Endometrium (tissue), 2 donors: ENCODE measurements at regions not wholly inside any gene's neighbourhood (a gene's known extent, or its start where the extent isn't known, plus 50 kb on each side); places are given as distances from the start of the nearest gene placed in this dataset.
A peak's percentile ranks its signal among the peaks of the same experiment; 100 is the strongest.
"Not testable (repeated sequence)": the region's sequence is repeated elsewhere in the genome, so short reads cannot be mapped to it uniquely, and the experiment has no call there.

Experiments
- FAIRE-seq: peaks from 2 replicates; lab custom pipeline; 2012; peaks lifted over from hg19 to GRCh38; lab: Jason Lieb, UNC
- donor health status: control.
- donor health status: control.

DNA sequence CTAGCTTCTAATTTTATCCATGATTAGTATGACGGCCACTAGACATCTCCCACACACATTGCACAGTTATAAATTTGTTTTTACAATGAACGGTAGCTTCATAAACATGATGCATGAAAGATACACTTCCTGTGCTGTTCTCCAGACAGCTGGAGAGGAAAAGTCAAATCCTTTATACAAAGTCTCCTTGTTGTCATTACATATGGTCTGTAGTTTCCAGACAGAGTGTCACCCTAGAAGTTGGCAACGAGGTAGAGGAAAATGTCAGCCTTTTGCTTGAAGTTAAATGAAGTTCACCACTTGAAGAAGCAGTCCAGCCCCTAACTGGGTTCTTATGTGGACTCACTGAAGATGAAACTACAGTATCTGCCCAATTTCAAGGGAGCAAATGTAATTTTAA is 253.0 kb upstream of the P2RY1 start:
- FAIRE-seq: no peak

DNA sequence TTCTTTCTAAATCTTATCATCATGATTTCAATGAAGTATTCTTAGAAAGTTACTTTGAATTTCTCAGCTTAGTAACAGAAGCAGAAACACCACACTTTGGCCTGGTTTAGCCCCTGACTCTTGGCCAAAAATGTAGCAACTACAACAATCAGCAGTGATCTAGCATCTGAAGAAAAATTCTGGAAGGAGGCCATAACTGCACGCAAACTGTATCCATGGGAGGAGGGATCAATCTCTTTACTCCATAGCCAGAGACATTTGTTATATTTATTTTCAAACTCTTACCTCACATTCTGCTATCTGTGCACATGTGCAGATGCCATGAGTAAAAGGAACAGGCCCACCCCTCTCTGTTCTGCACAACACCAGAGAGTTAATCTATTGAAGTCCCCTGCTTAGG is 251.0 kb upstream of the P2RY1 start:
- no peak for FAIRE-seq

DNA sequence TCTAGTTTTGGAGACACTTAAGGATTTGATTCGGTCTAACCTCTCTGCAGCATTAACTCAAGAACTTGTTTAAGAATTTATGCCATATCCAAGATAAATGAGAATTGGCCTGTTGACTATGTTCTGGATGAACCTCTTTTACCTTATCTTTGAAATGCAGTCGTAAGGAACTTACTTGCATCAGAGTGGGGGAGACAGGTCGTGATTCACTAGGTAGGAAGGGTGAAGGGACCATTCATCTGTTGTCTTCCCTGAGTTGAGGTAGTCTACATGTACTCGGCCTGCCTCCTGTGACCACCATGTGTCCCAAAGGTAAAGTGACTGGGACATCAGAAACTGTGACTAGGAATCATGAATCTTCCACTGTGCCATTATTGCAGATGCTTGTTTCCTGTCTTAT is 248.0 kb upstream of the P2RY1 start:
- FAIRE-seq: no peak

DNA sequence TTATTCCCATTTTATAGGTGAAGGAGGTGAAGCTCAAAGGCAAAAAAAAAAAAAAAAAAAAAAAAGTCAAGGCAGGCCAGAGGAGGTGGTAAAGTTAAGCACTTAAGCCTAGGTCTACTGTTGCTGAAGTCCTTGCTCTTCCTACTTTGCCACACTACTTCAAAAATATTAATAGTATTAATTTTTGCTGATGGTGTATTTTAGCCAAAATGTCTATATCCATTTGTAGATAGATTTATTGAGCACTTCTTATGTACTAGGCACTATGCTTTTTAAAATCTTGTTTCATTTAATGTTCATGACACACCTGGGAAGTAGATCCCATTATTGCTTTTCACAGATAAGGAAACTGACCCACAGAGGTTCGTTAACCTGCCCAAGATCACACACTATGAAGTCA is 247.1 kb upstream of the P2RY1 start:
- FAIRE-seq: no peak

DNA sequence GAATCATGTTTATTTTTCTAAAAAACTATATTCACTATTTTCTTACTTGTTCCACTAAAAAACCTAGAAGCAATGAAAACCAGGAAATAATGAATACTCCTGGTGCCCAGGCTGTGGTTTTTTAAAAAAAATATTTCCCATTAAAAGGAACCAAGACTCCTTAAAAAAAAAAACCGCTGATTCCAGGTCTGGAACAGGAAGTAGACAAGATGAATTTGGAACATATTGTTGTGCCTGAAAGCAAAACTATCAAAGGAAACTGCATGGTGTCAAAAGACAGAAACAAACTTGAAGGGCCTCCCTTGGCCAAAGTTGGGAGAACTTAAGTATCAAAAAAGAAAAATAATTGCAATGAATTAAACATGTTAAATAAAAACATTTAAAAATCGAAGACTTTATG is 245.3 kb upstream of the P2RY1 start:
- peak; percentile 48 for FAIRE-seq

DNA sequence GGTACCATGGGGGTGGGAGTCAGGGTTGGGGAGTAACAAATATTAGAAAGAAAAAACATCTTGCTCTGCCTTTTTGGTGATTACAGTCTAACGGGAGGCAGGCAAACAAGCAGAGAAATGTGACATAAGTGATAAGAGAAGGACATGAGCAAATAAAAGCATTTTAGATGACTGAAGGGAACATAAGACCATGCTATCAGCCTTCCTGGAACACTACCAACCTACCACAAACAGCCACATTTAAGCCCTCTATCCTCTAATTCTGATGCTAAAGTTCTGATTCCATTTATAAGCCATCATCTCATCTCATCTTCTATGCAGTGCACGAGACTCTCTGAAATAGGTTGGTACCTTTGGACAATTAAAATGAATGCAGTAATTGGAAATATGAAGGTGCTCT is 243.4 kb upstream of the P2RY1 start:
- no peak for FAIRE-seq

DNA sequence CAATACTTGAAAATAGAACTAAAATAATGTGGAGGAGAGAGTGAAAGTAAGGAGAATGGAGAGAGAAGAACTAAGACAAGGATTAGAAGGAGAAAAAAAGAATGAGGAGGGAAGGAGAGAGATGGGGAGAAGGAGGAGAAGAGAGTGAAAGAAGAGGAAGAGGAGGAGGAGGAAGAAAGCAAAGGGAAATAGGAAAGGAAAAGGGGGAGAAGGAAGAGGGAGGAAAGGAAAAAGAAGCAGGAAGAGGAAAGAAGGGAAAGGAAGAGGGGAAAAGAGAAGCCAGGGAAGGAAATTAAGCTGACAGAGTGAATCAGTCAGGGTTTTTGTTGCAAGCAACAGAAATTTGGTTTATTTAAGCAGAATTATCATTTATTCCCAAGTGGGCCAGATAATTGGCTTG is 241.7 kb upstream of the P2RY1 start:
- FAIRE-seq: no peak

DNA sequence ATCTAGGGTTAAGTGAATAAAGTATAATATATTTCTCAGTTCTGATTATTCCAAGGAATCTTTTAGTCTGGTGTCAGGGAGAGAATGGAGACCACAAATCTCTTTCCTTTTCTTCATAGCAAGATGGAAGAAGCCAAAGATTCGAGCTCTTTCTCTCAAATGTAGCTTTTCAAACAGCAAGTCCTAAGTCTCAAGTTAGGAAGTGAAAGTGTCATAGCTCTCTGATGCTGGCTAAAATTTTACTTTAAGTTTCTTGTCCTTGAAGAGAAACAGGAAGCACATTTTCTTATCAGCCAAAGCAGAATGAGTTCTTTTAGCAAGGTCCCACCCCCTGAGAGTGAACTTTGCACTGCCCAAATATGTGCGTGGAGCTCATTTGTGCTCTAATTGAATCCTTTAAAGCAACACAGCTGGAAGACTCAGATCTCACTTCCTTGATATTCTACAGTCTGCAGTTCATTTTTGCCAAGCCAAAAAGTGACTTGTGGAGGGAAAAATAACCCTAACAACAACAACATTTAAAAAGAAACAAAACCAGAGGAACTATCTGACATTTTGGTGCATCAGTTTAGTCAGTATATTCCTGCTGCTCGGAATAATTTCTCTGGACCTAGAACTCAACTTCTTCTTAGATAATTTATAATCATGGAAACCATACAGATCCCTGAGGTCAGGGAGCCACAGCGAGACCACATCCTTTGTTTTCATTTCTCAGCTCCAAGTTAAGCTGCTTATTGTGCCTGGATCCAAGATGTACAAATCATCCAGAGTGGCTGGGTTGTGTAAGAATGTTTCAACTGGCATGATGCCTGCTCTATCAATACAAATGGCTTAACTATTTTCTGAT is 238.7 kb upstream of the P2RY1 start:
- peak; percentile 60 for FAIRE-seq

DNA sequence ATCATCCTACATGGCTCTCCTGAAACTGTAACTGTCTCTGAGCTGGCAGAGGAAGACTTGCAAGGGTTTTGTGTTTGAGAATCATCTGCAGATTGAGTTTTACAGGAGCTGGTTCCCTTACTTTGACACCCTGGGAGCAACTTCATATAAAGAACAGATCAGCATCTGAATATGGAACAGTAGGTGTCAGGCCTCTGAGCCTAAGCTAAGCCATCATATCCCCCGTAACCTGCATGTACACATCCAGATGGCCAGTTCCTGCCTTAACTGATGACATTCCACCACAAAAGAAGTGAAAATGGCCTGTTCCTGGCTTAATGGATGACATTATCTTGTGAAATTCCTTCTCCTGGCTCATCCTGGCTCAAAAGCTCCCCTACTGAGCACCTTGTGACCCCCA is 238.1 kb upstream of the P2RY1 start:
- FAIRE-seq: not testable (repeated sequence)

DNA sequence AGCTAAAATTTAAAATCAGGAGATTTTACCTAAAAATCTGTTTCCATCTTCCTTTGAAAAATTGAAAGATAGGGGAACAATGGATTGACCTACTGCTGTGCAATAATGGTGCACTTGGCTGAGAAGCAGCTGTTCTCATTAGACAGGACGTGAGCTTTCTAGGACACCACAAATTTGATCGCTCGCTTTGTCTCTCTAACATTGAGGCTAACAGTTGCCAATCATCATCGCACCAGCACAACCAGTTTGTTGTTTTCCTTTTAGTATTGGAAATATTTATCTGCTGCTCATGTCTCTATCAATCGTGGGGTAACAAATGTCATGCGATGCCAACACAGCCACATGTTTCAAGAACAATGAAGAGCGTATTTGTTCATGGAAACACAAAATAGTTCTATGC is 228.8 kb upstream of the P2RY1 start:
- FAIRE-seq: no peak

DNA sequence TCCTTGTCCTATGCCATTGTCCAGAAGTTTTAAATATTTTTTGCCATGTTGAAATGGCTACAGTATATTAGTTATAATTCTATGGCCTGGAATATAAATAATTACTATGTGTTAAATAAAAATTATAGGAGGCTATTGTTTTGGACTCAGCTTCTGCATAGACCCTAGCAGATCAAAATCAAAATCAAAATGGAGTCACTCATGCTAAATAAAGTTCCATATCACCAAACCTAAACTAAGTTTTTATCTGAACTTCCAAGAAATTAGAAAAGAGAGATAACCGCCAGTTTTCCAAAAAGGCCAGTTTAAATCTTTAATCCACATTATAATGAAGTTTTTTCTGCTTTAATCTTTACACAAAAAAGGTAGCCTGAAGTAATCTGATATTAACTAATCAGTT is 227.8 kb upstream of the P2RY1 start:
- FAIRE-seq: no peak

DNA sequence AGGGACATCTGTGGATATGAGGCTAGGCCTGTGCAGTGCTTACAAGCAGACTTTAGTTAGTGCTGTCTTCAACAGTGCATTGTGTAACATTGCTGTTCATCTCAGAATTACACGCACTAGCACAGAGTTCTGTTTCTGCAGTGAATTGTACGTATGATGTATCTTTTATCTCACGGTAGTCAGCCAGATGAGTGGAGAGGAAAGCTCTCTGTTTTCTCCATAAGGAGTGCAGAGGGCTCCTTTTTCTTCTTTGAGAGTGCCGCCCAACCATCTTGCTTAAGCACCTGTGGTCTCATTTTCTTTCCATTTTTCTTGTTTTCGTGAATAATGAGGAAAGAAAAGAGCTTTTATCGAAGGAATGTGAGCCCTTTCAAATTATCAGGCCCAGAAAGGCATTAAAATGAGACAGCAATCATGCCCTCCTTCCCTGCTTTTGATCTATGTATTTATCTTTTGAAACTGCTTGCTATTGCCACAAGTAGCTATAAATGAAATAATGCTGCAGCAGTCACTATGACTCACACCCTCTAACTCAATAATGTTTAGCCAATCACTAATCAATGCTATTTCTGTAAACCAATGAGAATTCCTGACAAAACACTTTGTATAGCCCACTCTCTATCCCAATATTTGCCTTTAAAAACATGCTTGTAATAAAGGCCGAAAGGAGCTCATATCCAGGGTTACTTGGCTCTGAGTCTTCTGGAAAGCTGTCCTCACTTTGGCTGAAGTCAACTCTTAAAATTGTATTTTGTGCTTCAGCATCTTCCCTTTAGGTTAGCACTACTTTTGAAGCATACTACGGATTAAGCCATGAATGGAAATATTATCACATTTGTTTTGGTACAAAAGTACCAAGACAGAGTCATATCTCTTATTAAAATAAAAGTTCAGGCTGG is 226.0 kb upstream of the P2RY1 start:
- FAIRE-seq: no peak

DNA sequence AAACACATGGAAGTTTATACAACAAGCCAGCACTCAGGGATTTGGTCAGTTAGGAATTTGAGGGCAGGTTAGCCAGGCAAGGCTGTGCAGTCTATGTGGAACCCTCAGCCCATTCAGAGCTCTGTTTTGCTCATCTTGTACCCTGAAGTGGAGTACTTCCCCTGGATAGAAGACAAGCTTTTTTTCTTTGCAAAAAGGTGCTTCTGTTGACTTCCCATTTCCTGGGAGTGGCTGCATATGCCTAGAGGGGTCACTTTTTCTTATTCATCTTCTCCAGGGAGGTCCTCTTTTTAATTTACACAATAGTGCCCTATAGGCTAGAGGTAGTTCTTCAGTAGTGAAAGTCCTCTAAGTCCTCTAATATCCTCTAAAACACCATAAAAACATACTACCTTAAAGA is 225.0 kb upstream of the P2RY1 start:
- no peak for FAIRE-seq

DNA sequence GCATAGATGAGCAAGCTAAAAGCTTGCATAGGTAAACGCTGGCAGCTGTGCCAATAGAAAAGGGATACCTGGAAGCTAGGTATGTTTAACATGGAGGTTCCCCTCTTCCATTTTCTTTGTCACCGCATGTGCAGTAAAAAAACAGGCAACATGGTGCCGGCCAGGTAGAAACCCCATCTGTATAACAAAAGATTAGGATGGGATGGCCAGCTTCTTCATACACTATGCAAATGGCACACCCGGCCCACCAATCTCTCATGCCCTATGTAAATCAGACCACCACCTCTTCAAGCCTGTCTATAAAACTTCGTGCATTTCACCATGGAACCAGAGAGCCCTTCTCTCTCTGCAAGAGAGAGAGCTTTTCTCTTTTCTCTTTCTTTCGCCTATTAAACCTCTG is 224.3 kb upstream of the P2RY1 start:
- FAIRE-seq: no peak

DNA sequence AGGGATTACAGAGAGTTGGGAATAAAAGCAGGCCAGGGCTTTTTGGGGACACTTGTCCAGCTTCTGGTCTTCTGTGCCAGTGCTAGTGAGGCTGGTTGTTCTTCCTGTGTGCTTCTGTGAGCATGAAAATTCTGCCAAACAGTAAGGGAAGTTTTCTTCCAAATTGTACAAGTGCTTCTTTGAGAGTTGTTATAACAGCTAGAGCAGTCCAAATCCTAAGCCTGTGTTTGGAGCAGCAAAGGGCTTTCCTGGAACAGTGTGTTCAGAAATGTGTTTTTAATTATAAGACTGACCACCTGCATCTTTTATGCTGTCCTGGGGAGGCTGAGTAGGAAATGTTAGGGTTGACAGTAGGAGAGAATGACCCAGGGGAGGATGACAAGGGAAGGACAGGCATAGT is 223.0 kb upstream of the P2RY1 start:
- FAIRE-seq: peak; percentile 60

DNA sequence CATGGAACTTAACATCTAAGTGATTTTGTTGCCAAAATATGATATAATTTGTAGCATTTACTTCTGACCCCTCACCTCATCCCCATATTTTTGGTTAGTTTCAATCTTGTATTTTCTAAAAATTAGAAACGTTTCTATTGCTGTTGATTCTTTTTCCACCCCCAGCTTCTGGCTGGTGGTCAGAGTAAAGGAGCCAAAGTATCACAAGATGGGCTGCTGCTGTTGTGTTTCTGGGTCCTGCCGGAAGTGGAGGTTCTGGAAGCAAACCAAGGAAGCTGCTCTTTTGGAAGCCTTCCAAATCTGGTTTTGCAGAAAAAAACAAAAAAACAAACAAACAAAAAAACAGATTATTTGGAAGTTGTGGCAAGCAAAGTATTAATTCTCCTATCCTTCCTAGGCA is 221.1 kb upstream of the P2RY1 start:
- FAIRE-seq: peak; percentile 29

DNA sequence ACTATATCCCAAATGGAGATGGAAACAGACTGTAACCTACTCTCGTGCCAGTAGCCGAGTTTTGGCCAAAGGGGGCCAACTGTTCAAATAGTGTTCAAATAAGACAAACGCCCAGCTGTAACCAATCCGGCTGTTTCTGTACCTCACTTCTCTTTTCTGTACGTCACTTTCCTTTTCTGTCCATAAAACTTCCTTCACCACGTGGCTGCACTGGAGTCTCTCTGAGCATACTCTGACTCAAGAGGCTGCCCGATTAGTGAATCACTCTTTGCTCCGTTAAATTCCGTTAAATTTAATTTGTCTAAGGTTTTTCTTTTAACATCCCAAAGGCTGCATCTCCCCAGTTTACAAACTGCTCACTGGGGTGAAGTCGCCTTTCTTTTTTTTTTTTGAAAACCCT is 219.2 kb upstream of the P2RY1 start:
- no peak for FAIRE-seq

DNA sequence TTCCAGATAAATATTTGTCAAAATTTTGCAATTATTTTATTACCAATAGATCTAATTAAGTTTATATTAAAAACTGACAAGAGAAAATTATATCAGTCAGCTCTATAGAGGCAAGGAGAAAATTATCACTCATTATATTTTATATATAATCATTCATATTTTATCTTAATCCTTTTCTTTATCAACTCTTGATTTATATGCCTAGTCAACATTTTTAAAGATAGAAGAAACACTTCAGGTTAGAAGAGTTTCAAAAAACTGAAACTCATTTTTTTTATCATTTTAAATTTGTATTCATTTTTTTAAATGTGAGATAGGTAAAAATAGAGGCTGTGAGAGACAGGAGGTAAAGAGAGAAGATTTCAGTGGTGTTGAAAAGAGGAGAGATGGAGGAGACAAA is 217.3 kb upstream of the P2RY1 start:
- FAIRE-seq: no peak

DNA sequence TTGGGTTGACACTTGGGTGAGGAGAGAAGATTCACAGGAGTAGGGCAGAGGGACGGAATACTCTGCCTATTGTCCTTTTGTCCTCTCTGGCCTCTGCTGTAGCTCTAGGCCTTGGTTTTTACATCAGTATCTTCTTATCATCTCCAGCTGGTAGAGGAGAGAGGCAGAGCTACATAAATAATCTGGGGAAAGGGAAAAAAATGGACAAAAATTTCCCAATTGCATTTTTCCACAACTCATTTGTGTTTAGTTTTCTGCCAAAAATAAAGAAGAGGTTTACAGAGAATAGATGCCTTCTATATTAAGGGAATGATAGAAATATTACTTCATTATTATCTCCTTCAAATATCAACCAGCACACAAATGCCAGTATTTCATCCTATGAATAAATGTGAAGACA is 216.4 kb upstream of the P2RY1 start:
- FAIRE-seq: no peak

DNA sequence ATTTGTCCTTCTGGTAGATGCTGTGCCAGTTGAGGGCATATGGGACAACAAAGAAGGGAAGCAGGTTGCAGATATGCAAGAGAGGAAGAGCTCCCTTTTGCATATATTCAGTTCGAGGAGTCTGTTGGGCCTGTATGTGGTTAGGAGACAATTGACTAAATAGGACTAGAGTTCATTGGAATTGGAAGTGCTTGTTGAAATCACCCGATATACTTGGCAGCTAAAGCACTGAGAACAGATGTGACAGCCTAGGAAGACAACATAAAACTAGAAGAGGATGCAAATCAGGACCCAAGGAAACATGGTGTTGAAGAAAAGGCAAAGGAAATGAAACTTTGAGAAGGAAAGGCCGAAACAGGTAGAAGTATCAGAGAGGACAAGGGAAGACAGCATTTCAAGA is 215.2 kb upstream of the P2RY1 start:
- FAIRE-seq: no peak

DNA sequence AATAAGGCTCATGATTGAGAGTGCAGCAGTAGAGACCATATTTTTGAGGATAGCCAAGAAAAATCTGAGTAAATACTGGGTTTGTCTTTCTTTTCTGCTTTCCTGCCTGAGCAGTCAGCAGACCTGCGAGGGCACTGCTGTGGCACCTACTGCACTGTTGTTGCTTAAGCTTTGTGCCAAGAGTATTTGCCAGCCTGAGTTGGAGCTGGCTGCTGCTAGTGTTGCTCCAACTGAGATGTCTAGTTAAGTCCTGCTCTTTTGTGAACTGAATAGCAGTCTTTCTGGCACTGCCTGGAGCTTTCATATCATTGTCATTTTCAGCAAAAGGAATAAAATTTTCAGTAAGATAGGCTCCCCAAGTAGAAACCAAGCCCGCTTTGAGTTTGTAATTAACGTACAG is 214.5 kb upstream of the P2RY1 start:
- no peak for FAIRE-seq

DNA sequence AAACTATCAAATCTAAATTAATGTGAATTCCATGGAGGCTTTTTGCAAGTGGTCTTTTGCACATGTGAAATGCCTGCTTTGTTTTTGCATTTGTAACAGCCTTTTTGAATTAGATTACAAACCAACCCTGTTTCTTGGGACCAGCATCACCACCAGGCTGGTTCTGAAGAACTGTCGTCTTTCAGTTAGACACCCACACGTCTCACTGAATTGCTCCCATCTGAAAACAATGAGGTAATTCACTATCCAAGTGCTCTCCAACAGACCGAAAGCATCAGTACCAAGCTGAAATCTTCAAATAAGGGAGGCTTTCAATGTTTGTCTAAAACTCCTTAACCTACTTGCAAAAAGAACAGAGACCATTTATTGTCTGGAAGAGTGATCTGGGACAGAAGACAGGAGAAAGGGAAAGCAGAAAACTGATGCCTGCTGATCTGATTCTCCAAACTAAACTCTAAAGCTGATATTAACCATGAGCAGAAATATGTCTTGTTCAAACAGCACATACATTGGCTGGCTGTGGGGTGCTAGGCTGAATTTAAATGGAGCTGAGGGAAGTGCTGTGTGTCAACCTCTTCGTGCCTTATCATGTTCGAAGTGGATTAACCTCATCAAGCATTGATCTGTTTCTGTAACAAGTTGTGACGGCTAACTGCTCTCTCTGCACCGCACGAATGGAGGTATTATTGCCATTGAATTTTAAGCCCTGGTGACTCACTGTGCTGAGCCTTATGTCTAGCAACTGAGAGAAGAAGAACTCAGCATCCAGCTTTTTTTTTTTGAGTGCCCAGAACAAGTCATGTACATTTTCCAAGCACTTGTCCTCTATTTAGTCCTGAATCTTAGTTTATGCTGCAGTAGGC is 213.7 kb upstream of the P2RY1 start:
- FAIRE-seq: no peak
